H4 (cell line): ENCODE measurements at regions not wholly inside any gene's neighbourhood (a gene's known extent, or its start where the extent isn't known, plus 50 kb on each side); places are given as distances from the start of the nearest gene placed in this dataset.
"Not testable (repeated sequence)": the region's sequence is repeated elsewhere in the genome, so short reads cannot be mapped to it uniquely, and the experiment has no call there.

Experiments used
- DNase-seq: peaks from one replicate; pipeline ENCODE4 v3.0.0-alpha.2; 2015; ENCODE audit warnings: low spot score

DNA sequence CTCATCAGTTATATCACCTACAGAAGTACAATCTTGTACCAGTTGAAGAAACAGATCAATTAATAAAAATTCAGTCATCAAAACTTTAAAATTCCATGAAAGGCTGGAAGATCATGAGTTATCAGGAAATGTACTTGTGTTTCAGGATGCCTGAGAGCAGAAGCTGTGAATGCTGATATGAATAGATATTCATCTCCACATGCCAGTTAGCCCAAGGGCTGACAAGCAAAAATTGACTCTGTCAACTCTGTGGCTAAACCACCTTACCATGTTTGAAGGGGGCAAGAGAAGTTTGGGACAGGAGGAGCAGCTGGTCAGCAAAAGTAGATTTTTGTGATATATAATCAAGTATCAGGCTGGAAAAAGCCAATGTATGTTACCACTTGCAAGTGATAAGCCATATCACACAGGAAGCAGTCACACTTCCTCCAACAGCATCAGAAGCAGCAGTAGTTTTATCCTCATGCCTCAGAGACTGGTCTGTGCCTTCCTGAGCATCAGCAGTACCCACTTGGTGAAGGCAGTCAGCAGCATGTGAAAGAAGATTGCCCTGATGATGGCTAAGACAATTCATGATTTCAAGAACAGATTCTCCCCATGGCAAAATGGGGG is 328.2 kb upstream of the CNTNAP5 start:
- DNase-seq = no peak

DNA sequence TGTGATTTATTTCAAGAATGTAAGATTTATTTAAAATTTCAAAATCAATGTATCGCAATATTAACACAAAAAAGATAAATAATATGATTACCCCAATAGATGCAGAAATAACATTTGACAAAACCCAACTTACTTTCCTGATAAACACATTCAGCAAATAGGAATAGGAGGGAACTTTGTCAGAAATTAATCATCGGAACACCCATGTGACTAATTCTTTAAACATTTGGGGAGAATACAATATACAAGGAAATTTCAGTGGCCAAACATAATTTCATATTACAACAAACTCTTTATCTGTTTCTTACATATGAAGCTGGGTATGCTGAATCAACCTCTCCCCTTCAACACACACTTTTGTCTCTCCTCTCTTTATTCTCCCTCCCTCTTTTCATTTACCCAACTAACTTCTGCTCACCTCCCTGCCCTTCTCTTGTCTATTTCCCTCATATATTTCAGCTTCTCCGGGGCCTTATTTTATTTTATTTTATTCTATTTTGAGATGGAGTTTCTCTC is 309.6 kb upstream of the CNTNAP5 start:
- no peak for DNase-seq

DNA sequence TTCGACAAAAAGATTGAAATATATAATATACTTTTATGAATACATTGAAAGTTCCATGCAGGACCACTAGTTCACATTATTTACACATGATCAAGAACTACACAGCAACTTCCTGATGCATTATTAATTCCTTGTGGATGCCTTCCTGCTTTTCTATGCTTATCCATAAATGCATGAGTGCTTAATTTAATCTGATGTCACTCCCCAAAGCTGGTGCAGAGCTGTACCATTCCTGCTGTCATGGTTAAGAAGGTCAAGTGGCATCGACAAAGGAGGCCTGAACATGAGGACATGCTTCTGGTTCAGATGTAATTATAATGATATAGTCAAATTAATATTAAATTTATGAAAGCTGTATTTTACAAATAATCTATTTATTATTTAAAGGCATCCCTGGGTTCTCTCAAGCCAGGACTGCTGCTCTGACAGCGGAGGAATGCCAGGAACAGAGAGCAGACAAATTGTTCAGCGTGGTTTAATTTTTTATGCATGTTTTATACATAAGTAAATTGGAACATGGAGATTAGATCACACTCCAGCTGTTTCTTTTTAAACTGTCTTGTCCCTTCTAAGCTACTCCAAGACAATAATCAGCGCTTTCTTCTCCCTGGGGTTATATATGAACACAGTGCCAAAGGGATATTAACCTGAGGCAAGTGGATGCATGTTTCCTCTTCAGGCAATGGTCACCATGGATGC is 307.3 kb upstream of the CNTNAP5 start:
- no peak for DNase-seq

DNA sequence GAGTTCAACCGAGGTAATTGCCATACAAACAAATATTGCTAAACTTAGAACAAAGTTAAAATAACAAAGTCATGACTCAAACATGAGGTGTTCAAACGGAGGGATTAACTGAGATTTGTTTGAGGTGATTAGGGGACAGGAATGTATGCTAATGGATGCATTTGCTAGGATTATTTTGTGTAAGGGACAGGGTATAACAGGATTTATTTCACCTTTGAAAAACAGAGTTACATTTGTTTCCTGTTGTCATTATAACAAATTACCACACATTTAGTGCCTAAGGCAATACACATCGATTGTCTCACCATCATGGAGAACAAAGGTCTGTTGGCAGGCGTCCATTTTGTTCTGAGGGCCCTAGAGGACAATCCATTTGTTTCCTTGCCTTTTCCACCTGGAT is 304.3 kb upstream of the CNTNAP5 start:
- DNase-seq = no peak

DNA sequence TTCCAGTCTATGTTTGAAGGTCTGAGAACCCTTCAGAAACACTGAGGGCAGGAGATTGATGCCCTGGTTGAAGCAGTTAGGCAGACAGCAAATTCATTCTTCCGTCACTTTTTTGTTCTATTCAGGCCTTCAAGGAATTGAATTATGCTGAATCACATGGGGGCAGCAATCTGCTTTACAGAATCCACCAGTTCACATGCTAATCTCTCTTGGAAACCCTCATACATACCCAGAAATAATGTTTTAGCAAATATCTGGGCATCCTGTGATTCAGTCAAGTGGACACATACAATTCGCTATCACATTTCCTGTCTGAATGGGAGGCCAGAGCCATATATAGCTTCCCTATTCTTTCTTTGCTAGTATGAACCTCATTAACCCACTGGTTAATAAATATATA is 301.4 kb upstream of the CNTNAP5 start:
- DNase-seq = no peak

DNA sequence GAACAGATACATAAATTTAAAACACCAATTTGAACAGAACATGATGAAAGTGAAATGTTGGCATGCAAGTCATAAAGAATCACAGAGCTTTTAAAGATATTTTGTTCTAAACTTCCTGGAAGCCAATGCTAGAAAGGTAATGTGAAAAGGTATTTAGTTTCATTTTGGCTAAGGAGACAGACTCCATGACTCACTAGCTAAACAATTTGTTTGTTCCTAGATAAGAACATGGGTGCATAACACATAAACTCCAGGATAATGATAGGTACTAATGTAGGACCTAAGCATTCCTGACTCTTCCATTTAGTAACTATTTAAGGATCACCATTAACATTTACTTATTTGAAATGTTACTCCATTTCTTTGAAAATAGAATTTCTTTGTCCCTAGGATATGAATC is 292.5 kb upstream of the CNTNAP5 start:
- peak; percentile 15 for DNase-seq

DNA sequence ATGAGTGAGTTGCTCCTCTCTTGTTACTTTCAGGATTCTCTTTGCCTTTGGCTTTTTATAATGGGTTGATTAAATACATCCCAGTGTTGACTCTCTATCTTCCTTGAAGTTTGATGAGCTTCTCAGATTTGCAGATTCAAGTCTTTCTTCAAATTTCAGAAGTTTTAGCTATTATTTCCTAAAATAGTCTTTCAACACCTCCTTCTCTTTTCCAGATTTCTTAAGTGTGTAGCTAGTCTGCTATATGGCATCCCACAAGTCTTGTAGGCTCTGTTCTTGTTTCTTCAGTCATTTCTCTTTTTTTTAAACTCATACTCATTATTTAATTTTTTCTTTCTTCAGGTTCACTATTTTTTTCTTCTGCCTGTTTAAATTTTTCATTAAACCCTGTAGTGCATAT is 287.7 kb upstream of the CNTNAP5 start:
- DNase-seq = no peak

DNA sequence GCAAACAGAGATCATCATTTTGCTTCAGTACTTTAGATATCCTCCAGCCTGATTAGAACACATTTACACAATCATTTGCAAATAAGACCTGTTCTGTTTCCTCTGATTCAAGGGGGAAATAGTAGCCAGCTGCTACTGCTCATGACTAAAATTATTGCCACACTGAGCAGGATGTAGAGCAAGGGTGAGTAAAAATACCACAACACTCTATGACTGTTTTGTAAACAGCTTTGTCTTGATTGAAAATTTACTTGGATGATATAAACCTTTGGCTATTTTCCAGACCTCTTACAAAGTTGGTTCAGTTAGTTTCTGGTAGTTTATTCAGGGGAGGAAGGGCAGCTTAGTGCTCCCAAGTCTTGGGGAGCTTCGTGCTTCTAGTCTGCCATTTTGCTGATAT is 286.4 kb upstream of the CNTNAP5 start:
- DNase-seq = peak; percentile 76

DNA sequence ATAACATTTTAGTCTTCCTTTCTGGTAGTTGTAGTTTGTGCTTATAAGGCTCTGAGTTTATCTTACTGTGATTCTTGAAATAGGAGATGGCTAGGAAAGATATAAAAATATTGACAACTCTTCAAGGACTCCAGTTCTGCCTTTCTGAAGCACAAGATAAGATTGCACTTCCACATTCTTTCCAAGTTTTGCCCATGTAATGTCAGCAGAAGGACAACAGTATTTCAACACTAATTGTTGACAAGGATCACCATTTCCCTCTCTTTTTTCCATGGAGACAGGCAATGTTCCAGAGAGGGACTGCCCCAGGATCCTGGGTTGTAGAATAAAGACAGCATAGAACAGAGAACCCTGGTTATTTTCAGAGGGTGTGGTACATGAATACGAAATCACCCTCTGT is 279.1 kb upstream of the CNTNAP5 start:
- no peak for DNase-seq

DNA sequence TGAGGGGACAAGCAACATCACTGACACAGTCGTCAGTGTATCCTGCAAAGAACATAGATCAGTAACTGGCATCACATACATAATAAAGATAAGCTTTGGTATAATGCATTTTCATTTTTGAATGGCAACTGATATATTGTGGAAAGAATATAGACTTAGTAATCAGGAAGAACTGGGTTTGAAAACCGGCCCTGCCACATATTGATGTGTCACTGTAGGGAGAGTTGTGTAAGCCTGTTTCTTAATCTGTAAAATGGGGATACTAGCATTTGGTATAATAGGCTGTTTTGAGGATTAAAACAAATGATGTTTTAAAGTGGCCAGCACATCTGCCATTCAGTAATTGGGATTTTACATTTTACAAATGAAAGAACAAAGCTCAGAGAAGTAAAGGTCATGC is 277.8 kb upstream of the CNTNAP5 start:
- no peak for DNase-seq

DNA sequence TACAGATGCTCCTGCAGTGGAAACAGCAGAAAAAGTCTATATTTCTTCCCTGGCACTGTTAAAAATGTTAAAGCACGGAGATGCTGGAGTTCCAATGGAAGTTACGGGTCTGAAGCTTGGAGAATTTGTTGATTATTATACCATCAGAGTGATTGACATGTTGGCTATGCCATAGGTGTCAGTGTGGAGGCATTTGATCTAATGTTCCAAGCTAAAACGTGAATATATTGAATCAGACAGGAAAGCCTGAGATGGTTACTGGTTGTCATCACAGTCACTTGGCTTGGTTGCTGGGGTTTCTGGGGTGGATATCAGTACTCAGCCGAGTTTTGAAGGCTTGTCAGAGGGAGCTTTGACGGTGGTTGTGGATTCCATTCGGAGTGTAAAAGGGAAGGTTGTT is 262.9 kb upstream of the CNTNAP5 start:
- no peak for DNase-seq

DNA sequence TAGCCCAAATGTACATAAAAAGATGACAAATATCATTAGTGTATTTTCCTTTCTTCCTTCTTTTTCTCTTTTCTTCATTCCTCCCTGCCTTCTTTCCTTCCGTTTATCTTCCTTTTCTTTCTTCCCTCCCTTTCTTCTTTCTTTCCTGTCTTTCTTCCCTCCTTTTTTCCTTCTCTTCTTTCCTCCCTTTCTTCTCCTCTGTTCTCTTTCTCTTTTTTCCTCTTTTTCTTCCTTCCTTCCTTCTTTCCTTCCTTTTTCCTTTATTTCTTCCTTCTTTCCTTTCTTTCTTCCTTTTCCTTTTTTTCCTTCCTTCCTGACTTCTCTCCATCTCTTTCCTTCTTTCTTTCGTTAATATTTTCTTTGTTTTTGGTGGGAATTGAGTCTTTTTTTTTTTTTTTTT is 256.9 kb upstream of the CNTNAP5 start:
- no peak for DNase-seq

DNA sequence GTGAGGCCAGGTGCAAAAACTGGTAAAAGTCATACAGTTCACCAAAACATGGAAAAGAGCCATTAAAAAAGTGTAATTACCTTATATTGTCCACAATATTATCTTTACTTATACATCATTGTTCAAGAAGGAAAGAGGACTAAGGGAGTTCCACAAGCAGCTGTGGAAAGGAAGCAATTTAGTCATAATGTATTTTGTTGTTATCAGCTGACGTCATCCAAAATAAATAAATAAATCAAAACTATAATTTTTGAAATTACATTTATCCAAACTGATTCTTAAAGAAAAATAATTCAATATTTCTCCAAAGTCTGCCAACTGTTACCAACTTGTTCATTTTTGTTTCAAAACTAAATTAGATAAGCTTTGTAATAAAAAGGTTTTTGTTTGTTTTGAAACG is 256.1 kb upstream of the CNTNAP5 start:
- DNase-seq = no peak

DNA sequence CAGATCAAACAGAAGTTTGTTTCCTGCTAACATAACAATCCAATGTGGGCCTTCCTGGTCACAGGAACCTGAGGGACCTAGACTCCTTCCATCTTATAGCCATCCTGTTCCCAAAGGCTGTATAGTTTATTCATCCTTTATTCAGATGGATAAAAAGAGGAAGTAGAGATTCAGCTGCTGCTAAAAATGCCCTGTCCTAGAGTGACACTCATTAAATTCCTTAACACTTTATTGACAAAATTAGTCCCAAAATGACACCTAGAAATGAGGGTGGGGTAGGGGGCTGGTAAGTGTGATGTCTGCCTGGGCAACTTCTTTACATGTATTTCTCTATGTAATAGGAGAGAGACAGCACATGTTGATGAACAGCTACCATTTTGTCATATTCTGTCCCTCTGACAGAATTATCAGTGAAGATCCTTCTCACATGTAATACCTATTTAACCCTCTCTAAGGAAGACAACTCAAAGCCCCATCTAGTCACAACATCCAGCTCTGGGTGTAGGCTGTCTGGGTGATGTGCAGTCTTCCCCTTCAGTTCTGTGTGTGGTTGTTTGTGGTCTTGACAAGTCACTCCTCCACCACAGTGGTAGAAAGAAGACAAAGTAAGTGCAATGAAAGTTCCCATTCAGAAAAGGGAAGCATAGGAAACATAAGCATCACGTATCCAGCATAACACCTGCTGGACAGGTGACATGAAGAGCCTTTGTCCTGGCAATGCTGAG is 253.9 kb upstream of the CNTNAP5 start:
- no peak for DNase-seq

DNA sequence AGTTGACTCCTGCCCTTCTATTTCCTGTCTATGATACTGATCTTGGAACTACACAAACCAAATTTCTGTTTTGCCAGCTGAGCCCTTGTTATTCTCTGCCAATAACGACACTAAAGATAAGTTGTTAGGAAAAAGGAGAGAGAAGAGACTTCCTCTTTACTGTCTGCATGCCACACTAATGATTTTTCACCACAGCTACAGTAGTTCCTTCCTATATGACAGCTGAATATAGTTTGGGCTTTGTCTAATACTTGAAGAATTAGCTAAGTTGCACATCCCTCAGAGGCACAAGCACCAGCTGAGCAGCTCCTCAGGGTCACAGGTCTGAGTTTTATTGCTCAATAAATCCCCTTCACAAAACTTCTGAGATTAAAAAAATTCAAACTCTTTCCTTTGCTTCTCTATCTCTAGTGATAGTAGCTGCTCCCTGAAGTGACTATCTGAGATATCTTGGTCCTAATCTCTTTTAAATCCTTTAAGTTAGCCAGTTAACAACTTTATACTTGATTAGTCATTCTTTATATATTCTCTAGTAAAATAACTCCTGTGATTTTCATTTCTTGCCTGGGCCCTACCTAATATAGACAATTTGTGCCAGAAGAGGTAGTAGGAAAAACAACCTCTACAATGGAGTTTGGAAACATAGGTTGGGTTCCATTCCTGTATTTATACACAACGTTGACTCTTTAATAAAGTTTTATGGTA is 253.0 kb upstream of the CNTNAP5 start:
- DNase-seq = no peak

DNA sequence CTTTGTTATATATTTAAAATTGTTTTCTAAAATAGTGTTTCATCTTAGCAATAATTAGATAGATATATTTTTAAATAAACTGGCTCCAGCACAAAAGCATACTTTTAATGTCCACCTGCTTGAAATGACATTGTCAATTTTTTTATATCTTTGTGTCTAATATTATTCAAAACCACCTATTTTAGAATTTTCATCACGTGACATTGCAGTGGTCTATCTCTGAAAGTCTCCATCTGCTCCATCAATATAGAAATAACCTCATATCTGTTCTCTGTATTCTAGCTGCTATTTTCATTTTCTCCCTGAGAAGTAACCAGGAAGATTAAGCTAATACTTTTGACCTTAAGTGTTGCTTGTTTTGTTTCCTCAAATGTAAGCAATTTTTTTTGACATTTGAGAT is 248.0 kb upstream of the CNTNAP5 start:
- no peak for DNase-seq

DNA sequence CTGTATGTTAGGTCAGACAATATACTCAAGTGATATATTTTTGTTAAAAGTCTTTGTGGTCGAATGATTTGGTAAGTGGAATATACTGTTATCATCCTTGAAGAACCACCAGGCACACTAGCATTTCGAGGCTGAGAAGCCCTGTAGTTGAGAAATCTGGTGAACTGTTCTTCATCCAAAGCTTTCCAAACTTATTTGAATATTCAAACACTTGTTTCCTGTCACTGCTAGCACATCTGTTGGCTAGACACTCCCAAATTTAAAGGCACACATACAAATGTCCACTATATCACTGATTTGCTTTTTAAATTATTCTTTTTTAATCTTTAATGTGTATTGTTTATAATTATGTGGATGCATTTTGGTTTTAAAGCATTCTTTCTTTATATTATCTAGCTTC is 241.9 kb upstream of the CNTNAP5 start:
- no peak for DNase-seq

DNA sequence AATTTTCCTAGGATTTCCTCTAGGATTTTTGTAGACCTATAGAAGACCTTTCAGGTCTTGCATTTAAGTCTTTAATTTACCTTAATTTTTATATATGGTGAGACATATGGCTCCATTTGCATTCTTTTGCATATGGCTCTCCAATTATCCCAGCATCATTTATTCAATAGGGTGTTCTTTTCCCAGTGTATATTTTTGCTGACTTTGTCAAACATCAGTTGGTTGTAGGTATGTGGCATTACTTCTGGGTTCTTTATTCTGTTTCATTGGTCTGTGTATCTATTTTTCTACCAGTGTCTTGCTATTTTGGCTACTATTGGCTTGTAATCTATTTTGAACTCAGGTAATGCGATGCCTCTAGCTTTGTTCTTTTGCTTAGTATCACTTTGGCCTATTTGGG is 239.8 kb upstream of the CNTNAP5 start:
- DNase-seq = no peak

DNA sequence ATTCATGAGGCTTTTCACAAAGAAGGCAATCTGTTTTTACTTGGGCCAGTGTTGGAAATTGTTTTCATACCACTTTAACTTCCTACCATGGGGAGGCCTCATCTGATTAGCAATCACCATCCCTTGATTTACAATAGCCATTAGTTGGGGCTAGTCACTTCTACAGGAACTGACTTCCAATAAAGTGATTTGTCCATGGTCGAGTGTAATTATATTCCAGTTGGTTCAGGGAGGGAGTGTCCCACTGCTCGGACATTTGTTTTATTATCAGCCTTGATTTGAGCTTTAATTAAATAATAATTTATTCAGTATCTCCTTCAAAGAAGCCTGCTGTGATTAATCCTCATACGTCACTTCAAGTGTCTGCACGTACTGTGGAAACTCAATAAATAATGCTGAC is 233.9 kb upstream of the CNTNAP5 start:
- DNase-seq = no peak

DNA sequence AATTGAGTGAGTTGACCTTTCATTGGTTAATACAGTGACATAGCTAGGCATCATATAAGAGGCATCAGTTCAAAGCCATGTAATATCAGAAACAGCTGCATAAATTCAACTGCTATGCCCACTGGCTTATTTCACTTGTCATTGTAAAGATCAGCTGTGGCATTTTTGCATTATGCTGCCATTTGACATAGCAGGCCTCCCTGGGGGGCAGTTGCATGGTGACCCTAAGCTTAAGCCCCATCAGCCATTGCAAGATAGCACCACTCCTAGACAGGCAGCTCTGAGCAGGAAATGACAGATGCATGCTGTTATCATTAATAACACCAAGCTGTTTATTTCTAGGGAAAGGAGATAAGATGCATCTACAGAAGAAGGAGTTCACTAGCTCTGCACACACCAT is 233.4 kb upstream of the CNTNAP5 start:
- no peak for DNase-seq

DNA sequence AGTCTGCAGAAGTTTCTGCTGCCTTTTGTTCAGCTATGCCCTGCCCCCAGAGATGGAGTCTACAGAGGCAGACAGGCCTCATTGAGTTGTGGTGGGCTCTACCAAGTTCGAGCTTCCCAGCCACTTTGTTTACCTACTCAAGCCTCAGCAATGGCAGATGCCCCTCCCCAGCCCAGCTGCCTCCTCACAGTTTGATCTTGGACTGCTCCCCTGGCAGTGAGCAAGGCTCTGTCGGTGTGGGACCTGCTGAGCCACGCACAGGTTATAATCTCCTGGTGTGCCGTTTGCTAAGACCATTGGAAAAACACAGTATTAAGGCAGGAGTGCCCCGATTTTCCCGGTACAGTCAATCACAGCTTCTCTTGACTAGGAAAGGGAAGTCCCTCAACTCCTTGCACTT is 221.0 kb upstream of the CNTNAP5 start:
- not testable (repeated sequence) for DNase-seq

DNA sequence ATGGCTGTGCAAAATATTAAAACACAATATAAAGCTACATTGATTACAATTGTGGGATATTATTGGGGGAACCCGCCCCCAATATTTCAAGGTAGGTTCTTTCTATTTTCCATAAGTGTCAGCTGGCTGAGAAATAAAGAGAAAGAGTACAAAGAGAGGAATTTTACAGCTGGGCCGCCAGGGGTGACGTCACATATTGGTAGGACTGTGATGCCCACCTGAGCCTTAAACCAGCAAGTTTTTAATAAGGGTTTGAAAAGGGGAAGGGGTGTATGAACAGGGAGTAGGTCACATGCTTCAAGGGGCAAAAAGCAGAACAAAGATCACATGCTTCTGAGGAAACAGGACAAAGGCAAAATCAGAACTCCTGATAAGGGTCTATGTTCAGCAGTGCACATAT is 219.3 kb upstream of the CNTNAP5 start:
- not testable (repeated sequence) for DNase-seq

DNA sequence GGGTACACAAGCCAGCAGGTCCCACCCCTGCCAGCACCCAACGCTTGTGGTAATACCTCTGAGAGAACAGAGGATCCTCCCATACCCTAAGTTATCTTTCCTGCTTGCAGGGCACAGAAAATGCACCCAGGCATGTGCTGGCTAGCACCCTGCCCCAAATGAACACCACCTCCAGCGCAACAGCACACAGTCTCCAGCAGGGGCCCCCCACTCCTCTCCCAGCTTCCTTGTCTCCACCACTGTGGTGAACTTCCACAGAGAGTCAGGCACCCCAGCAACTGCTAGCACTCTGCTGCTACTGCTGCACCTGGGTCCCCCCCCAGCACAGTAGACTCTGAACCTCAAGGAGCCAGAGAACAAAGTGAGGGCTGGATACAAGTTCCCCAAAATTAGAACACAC is 216.8 kb upstream of the CNTNAP5 start:
- no peak for DNase-seq
